ENCODE measurements at regions not wholly inside any gene's neighbourhood (a gene's known extent, or its start where the extent isn't known, plus 50 kb on each side); places are given as distances from the start of the nearest gene placed in this dataset.

DNA sequence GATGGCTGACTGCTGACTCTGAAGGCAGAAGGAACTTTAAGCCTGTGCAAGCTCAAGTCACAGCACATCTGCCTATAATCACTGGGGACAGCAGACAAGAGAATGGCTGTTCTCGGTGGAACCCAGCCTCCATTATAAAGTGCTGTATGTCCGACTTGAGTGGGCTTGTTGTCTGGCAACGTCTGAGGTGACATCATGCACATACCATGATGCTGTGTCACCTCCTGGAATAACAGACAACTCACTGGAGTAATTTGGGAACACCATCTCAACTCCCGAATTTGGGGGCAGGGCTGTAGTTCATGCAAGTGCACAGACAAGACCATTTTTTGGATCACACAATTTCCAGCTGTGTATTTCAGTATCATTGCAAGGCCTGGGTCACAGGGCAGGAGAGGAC, 59.8 kb upstream of the GPM6B start:
- TF ChIP-seq EP300 (conservative IDR thresholded peaks at IDR 0.05; ENCODE audit: poor library complexity, severe bottlenecking) (no peak), MXI1 (conservative IDR thresholded peaks at IDR 0.05; ENCODE audit: poor library complexity, severe bottlenecking) (no peak)
- TF ChIP-seq, protein P1, sequence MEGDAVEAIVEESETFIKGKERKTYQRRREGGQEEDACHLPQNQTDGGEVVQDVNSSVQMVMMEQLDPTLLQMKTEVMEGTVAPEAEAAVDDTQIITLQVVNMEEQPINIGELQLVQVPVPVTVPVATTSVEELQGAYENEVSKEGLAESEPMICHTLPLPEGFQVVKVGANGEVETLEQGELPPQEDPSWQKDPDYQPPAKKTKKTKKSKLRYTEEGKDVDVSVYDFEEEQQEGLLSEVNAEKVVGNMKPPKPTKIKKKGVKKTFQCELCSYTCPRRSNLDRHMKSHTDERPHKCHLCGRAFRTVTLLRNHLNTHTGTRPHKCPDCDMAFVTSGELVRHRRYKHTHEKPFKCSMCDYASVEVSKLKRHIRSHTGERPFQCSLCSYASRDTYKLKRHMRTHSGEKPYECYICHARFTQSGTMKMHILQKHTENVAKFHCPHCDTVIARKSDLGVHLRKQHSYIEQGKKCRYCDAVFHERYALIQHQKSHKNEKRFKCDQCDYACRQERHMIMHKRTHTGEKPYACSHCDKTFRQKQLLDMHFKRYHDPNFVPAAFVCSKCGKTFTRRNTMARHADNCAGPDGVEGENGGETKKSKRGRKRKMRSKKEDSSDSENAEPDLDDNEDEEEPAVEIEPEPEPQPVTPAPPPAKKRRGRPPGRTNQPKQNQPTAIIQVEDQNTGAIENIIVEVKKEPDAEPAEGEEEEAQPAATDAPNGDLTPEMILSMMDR (IDR thresholded peaks at IDR 0.05; ENCODE audit: poor library complexity, severe bottlenecking): no peak
- TF ChIP-seq, protein P2, sequence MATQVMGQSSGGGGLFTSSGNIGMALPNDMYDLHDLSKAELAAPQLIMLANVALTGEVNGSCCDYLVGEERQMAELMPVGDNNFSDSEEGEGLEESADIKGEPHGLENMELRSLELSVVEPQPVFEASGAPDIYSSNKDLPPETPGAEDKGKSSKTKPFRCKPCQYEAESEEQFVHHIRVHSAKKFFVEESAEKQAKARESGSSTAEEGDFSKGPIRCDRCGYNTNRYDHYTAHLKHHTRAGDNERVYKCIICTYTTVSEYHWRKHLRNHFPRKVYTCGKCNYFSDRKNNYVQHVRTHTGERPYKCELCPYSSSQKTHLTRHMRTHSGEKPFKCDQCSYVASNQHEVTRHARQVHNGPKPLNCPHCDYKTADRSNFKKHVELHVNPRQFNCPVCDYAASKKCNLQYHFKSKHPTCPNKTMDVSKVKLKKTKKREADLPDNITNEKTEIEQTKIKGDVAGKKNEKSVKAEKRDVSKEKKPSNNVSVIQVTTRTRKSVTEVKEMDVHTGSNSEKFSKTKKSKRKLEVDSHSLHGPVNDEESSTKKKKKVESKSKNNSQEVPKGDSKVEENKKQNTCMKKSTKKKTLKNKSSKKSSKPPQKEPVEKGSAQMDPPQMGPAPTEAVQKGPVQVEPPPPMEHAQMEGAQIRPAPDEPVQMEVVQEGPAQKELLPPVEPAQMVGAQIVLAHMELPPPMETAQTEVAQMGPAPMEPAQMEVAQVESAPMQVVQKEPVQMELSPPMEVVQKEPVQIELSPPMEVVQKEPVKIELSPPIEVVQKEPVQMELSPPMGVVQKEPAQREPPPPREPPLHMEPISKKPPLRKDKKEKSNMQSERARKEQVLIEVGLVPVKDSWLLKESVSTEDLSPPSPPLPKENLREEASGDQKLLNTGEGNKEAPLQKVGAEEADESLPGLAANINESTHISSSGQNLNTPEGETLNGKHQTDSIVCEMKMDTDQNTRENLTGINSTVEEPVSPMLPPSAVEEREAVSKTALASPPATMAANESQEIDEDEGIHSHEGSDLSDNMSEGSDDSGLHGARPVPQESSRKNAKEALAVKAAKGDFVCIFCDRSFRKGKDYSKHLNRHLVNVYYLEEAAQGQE (IDR thresholded peaks at IDR 0.05; ENCODE audit: borderline replicate concordance): no peak

Measured in neural cell (in vitro differentiated cells).